Activated naive CD4-positive, alpha-beta T cell treated with Interleukin-2 at 50 U/mL for 16 hours (primary cell): ENCODE measurements at regions not wholly inside any gene's neighbourhood (a gene's known extent, or its start where the extent isn't known, plus 50 kb on each side); places are given as distances from the start of the nearest gene placed in this dataset.
"Not testable (repeated sequence)": the region's sequence is repeated elsewhere in the genome, so short reads cannot be mapped to it uniquely, and the experiment has no call there.

Source experiments
- DNase-seq: peaks from one replicate; pipeline ENCODE4 v3.0.0-alpha.2; 2020

DNA sequence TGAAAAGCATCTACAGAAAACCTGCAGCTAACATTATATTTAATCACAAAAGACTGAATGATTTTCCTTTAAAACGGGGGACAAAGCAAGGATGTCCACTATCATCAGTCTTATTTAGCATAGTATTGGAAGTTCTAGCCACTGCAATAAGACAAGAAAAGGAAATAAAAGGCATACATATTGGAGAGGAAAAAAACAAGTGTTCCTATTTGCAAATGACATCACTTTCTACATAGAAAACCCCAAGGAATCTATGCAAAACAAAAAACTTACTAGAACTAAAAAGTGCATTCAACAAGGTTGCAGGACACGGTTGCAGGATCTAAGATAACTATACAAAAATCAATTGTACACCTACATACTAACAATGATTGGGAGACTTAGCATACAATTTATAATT lies 101.6 kb upstream of the MEF2A start:
- no peak for DNase-seq

DNA sequence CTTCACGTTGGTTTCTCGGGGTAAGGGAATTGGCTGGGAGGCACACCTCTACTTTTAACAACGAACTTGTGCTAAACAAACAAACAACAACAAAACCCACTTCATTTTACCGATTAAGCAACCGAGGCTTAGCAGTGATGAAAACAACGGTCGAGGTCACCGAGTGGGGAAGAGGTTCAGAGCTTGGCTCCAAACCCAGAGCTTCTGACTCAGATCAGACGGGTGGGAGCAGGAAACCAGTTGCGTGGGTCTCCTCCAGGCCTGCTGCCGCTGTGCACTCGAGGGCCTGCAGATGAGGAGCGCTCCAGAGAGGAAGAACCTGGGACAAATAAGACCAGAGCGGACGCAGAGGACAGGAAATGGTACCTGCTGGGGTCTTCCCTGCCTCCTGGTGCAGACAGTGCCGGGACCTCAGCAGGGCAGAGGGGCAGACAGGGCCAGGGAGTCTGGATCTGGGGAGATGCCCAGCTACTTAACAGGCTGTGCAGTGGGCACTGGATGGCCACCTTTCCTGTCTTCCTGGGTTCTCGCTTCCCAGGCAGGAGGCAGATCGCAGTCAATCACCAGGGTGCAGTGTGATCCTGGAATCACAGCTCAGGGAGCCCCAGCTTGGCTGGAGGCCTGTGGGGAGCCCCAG lies 99.0 kb upstream of the MEF2A start:
- no peak for DNase-seq

DNA sequence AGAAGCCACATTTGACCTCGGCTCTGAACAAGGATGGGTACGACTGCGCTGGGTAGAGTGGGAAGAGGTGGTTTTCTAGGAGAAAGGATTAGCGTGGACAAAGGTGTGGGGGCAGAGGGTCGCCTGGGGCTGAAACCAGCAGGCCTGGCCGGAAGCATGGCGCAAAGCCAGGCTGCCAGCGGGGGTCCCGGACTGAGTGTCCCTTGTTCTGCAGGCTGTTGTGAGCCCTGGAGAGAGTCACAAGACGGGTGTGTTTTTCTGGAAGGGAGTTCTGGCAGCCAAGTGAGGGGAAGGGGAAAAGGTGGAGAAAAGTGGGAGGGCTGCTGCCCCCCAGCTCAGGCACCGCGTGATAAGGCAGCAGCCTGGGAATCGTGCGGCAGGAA lies 98.5 kb upstream of the MEF2A start:
- DNase-seq: no peak

- no peak for DNase-seq
Observed at GRCh38 chr15:99467853-99468464, 97.8 kb upstream of the MEF2A start.

DNA sequence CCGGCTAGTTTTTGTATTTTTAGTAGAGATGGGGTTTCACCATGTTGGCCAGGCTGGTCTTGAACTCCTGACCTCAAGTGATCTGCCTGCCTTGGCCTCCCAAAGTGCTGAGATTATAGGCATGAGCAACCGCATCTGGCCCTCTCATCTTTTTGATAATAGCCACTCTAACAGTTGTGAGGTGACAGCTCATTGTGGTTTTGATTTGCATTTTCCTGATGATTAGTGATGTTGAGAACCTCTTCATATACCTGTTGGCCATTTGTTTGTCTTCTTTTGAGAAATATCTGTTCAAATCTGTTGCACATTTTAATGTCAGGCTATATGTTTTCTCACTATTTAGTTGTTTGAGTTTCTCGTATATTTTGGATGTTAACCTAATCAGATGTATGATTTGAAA lies 95.6 kb upstream of the MEF2A start:
- DNase-seq: not testable (repeated sequence)

DNA sequence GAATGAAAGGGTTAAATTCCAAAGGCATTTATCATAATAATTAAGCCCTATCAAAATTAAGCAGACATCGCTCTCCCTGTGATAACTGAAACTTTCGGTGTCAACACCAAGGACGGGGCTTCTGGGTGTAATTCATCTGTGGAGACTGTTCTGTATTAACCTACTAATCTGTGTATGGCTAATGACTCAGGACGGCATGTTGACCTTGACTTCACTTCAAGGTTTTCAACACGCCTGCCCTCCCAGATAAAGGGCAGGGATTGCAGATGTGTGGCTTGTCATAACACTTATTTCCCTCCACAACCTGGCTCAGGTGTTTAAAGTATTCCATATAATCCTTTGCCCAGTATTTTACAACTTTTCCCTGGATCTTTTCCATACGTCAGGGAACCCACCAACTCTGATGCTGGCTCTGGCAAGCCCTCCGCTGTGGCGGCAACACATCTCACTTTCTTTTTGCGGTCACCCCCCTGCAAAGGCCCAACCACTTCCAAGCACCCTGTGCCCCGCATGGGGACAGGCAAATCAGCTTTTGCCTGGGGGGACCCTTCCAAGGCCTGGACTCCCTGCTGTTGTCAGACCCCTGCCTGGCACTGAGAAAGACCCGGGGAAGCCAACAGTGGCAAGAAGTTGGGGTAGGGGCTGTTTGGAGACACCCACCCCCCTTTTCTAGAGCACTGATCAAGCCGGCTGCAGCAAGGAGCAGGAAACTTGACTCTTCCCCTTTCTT lies 93.2 kb upstream of the MEF2A start:
- DNase-seq: no peak

DNA sequence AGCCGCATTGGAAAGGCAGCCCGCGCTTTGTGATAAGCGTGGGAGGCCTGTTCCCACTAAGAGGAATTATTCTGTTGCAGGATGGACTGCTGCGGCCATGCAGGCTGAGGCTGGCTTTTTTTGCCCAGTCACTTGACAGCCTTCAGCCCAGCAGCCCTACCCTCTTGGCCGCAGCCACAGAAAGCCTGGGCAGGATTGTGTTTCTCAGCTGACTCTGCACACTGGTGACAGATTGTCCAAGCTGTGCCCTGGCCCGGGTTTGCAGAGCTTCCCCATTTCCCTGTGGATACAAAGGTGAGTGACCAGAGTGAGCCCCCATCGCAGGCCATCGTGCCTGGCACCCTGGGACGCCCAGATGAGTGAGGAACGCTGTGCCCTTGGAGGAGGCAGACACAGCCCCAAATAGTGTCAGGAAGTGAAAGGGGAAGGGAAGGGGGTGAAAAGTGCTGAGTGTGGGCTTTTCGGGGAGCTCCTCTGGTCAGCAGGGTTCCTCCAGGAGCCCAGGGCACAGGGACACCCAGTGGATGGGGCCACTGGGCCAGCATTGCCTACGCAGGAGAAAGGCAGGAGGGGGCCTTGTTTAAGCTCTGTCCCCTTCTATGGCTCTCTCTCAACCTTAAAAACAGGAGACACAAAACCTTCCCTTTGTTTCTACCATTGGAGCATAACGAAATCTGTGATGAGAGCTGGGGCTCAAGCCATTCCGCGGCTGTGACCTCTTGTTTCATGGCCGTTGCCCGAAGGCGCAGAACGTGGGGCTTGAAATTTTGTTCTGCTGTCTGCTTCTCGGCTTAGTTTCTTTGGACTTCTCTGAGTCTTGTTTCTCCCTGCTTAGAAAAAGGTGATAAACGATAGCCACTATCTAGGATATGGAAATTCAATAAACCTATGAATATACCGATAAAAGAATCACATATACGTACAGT lies 91.5 kb upstream of the MEF2A start:
- DNase-seq: no peak

- DNase-seq: no peak
Observed at GRCh38 chr15:99474909-99475753, 90.7 kb upstream of the MEF2A start.

DNA sequence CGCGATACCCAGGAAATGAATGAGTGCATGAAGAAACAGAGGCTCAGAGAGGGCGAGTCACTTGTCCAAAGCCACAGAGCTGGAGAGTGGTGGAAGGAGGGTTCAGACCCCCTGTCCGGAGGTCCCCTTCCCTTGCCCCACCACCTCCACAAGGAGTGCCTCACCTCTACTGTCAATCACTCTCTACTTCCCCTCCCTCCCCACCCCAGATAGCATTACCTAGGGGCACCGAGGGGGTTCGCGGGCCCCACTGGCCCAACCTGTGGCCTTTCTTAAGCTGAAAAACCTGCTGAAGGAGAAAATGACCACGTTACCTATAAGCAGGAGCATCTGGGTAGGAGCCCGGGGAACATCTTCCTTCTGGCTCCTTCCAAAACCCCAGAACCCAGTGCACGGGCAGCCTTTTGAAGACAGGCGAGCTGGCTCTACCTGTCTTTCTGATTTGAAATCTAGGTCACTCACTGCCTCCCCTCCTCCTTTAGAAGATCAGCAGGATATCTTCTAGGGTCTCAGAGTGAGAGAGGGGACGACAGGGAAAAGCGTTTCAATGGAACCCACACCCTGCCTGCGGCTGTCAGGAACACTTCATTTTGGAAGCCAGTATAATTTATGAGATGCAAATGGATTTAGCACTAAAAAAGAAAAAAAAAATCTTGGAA lies 89.9 kb upstream of the MEF2A start:
- DNase-seq: no peak

DNA sequence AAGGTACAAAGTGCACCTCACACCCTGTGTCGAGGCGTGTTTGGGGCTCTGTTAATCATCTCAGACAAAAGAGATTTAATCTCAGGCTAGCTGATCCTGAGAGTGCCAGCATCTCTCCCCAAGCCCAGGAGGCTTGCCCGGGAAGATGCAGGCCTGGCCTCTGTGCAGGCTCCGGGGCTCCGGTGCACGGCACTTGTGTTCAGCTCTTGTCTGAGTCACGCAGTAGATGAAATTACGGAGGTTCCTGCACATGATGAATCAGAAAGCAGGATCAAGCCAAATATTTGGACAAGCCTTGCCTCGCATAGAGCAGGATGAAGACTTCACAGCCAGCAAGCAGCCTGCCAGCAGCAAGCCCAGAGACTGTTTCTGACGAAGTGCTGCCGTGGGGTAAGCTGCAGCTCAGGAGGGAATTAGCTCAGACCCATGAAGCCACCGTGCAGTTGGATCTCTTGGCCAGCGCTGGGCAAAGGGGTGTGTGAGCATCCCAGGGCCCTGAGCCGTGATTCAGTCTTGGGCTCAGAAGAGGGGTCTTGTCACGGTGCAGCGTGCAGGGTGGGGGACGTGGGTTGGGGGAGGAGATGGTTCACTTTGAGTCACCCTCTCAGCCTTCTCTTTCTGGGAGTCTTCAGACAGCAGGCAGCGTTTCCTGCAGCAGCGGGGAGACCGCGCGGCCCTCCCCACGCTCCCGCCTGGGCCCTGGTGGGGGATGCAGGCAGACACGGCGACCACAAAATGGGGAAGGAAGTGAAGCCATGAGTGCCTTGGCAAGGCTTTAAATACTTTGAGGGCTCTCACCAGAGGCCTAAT lies 89.2 kb upstream of the MEF2A start:
- DNase-seq: no peak

DNA sequence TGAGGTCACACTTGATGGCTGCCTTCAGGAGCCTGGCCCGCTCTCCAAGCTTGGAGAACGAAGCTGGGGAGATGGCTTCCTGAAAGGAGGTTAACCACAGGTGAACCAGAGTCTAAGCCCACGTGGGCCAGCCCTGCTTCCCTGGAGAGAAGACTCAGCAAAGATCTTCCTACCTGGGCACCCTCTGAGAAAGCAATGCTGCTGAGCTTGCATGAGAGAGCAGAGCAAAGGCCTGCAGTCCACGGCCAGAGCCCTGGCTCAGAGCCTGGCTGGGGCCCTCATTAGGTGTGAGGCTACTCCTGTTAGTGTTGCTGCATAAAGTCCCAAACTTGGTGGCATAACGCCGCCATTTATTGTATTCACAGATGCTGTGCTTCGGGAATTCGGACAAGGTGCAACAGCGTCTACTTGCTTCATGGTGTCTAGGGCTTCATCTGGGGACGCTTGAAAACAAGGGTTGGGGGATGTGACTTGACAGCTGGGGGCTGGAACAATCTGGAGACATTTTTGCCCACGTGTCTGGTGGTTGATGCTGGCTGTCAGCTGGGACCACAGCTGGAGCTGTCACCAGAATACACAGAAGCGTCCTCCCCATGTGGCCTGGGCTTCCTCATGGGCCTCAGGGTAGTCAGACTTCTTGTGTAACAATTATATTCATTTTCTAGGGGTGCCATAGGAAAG lies 87.9 kb upstream of the MEF2A start:
- no peak for DNase-seq

- no peak for DNase-seq
Observed at GRCh38 chr15:99478977-99479376, 86.8 kb upstream of the MEF2A start.

DNA sequence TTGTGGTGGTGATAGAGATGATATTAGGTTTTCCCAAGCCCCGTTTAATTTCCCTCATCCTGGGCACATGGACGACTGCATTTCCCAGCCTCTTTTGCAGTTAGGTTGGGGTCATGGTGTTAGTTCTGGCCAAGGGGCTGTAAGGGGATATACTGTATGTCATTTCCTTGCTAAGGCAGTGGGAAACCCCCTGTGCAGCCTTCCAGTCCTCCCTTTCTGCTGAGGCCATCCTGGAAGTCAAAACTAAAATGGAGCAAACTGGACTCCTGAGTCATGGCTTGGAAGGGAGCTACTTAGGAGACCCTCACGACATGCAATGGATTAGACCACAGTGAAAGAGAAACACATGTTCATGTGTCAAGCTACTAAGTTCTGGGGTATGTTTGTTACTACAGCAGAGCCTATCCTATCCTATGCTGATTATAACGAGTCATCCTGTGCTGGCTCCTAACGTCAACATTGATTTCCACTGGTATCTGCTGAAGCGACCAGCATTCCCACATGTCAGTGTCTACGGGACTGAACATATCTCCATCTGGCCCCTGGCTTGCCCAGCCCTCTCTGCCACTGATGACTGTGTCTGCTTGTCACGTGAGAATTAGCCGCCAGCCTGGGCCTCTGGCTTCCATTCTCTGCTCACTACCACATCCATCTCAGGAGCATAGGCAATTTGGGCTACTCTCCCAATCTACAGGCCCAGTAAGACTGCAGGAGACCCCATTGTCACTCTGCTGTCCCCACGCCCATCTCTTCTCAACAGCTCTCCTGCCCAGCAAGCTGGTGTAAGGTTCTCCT lies 85.6 kb upstream of the MEF2A start:
- no peak for DNase-seq

DNA sequence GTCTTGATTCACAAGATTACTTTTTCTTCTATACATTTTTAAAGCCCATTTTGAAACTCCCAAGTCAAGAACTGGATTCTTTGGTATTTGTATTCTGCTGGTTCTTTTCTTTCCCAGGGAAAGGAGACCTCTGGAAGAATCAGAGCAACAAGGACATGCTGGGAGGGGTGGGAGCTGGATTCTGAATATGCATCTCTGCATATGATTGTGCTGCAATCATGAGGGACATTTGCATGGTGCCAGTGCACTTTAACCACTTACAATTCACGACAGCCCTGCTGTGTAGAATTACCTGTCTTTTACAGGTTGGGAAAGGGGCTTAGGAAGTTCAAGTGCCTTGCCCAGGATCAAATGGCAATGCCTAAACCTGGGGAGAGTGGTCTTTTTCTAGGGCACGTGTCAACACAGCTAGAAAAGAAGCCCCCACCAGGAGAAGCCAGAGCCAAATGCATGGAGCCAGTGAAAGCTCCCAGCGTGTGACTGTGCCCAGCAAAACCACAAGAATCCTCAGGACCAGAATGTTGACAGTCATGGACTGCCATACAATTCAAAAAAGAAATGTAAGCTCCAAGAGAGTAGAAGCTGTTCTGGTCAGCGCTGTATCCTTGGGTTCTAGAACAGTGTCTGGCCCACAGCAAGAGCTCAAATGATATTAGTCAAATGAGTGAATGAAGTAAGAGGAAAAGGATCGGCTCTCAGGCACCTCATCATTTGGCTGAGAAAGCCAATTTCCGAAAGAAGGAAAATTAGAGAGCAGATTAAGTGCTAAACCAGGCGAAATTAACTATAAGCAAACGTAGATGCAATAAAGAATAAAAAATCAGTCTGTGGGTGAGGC lies 84.5 kb upstream of the MEF2A start:
- DNase-seq: no peak

DNA sequence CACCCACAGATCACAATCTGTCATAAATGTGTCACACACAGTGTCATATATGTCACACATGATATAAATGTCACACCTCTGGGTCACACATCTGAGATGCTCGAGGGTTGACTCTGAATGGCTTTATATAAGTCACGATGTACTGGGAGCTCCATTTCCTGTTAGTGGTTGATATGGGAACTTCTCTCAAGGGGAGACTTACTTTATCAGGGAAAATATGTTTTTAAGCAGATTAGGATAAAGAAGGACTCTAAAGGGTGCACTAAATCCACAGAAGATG lies 83.9 kb upstream of the MEF2A start:
- no peak for DNase-seq

DNA sequence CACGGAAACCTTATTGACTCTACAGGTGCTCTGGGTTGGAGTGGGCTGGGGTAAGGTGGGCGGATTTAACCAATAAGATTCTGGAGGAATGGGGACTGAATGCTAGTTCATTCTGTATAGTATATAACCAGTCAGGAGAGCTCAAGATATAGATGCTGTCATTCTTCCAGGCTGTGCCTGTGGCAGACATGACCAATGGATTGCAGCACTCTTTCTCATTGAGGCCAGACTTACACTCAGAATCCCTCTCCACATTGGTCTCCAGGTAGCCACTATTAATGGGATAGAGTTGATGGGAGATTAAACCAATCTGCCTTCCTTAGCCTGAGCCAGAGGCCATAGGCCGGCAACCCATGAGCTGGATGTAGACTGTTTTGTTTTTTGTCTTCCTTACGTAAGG lies 82.8 kb upstream of the MEF2A start:
- DNase-seq: no peak

GRCh38 chr15:99485153-99485961 lies 80.4 kb upstream of the MEF2A start:
- DNase-seq: no peak

GRCh38 chr15:99485992-99486370 lies 79.8 kb upstream of the MEF2A start:
- no peak for DNase-seq
